ENCODE measurements at regions not wholly inside any gene's neighbourhood (a gene's known extent, or its start where the extent isn't known, plus 50 kb on each side); places are given as distances from the start of the nearest gene placed in this dataset.

DNA sequence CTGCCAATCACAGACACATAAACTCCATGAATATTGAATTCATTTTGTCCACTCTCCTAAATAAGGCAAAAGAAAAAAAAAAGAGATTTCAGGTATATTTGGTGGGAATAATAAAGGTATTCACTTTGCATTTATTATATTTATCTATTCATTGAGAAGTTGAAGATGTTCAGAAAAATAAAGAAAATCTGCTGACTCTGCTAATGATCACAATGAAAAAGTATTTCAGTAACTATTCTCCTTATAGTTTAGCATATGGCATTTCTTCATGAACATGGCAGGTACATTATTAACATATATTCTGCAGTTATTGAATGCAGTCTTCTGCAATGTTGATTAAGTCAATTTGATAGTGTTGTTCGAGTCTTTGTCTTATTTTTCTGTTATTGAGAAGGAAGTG is 202.5 kb upstream of the ANKRD50 start:
- TF ChIP-seq POLR2A (IDR thresholded peaks at IDR 0.05; ENCODE audit: low read depth, low read length) = no peak
- TF ChIP-seq EZH2 (IDR thresholded peaks at IDR 0.05; ENCODE audit: borderline replicate concordance, low read depth, low read length, severe bottlenecking) = no peak
- TF ChIP-seq, protein P1, sequence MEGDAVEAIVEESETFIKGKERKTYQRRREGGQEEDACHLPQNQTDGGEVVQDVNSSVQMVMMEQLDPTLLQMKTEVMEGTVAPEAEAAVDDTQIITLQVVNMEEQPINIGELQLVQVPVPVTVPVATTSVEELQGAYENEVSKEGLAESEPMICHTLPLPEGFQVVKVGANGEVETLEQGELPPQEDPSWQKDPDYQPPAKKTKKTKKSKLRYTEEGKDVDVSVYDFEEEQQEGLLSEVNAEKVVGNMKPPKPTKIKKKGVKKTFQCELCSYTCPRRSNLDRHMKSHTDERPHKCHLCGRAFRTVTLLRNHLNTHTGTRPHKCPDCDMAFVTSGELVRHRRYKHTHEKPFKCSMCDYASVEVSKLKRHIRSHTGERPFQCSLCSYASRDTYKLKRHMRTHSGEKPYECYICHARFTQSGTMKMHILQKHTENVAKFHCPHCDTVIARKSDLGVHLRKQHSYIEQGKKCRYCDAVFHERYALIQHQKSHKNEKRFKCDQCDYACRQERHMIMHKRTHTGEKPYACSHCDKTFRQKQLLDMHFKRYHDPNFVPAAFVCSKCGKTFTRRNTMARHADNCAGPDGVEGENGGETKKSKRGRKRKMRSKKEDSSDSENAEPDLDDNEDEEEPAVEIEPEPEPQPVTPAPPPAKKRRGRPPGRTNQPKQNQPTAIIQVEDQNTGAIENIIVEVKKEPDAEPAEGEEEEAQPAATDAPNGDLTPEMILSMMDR (IDR thresholded peaks at IDR 0.05; ENCODE audit: extremely low read depth in 1 of 2, insufficient read depth in 1 of 2, low read depth in 1 of 2, low read length in 2 of 2) = no peak
